Right cardiac atrium (tissue), 5 donors: ENCODE measurements at regions not wholly inside any gene's neighbourhood (a gene's known extent, or its start where the extent isn't known, plus 50 kb on each side); places are given as distances from the start of the nearest gene placed in this dataset.
"Not testable (repeated sequence)": the region's sequence is repeated elsewhere in the genome, so short reads cannot be mapped to it uniquely, and the experiment has no call there.

Experiments
- ATAC-seq, 2 donors: fragments of 200-7000 bp; cut with Tn5 transposase; one replicate each; pipeline versions ENCODE4 v1.8.0 to v1.9.1; 2020; ENCODE audit warnings: moderate library complexity in 2 of 2, mild to moderate bottlenecking in 1 of 2
- DNase-seq, 3 donors: peaks; one replicate each; pipeline ENCODE4 v3.0.0-alpha.2; 2020
- H3K27ac ChIP-seq: one replicate; pipeline ENCODE4 v1.5.1; 2013; ENCODE audit warnings: mild to moderate bottlenecking, low read length, control low read depth, moderate library complexity
- H3K27me3 ChIP-seq: one replicate; pipeline ENCODE4 v1.6.1; 2013; ENCODE audit not compliant: control insufficient read depth, insufficient read depth
- H3K4me1 ChIP-seq: one replicate; pipeline ENCODE4 v1.6.1; 2013; ENCODE audit warnings: low read length; ENCODE audit not compliant: control insufficient read depth, insufficient read depth
- H3K4me3 ChIP-seq: one replicate; pipeline ENCODE4 v1.5.1; 2013; ENCODE audit warnings: low read length, control low read depth
- H3K9me3 ChIP-seq: one replicate; pipeline ENCODE4 v1.6.1; 2013; ENCODE audit warnings: low read length; ENCODE audit not compliant: control insufficient read depth
- WGBS: extraction: QIAGEN DNeasy Blood & Tissue Kit; methylation state at CpG from one replicate; pipeline ENCODE4 v1.1.7; 2013; 5-methylcytosine and 5-hydroxymethylcytosine counted together
- intact Hi-C, 4 donors: fragments of 100-400 bp; cut with DNase I; formaldehyde crosslinking; loops; one replicate each; pipeline versions ENCODE4 v1.11.0 to v1.14.0; 2022 to 2023
- donor health status: healthy with polysubstance abuse.
- donor health status: DM: no; HTN: yes; CAD: no.
- donor health status: DM: no; HTN: no; CAD: no.
- donor health status: DM: no; HTN: yes; CAD: no; lungs with severe emphysema.
- donor health status: DM: yes; HTN: yes; CAD: no.

- no peak for ATAC-seq
- no peaks in the 10 kb centered on the region for H3K27me3 ChIP-seq
- no peaks in the 10 kb centered on the region for H3K4me1 ChIP-seq
- WGBS: 57% methylated on average over 1 of the region's 1 CpG
- no peak overlapping the region for H3K4me3 ChIP-seq
- no peak for DNase-seq
- H3K27ac ChIP-seq: no peak overlapping the region
- intact Hi-C loops: loop anchor here in 2 of 4 donors (10.0 kb wide), 2 partner anchors 329 to 339 kb away; no protein-coding TSS in a partner anchor
- H3K9me3 ChIP-seq: no peaks in the 10 kb centered on the region
Observed at GRCh38 chr3:159253860-159254259, 452.0 kb downstream of the MFSD1 start.

GRCh38 chr3:159257954-159258353 lies 456.1 kb downstream of the MFSD1 start:
- Histone ChIP-seq H3K9me3 (no peaks in the 10 kb centered on the region), H3K4me3 (no peak overlapping the region), H3K27ac (no peak overlapping the region), H3K27me3 (no peaks in the 10 kb centered on the region), H3K4me1 (no peaks in the 10 kb centered on the region)
- DNase-seq (no peak), ATAC-seq (no peak)
- WGBS: 78% methylated on average over 4 of the region's 4 CpGs
- intact Hi-C loops: loop anchor here in 3 of 4 donors (5.0 to 10.0 kb wide), 4 partner anchors 333 to 411 kb away; no protein-coding TSS in a partner anchor

GRCh38 chr3:159258934-159259333 lies 457.1 kb downstream of the MFSD1 start:
- 49% methylated on average over 2 of the region's 2 CpGs for WGBS
- intact Hi-C loops: loop anchor here in 3 of 4 donors (5.0 to 10.0 kb wide), 4 partner anchors 334 to 412 kb away; no protein-coding TSS in a partner anchor
- H3K4me3 ChIP-seq: no peak overlapping the region
- no peaks in the 10 kb centered on the region for H3K9me3 ChIP-seq
- H3K27ac ChIP-seq: no peak overlapping the region
- no peak for ATAC-seq
- H3K27me3 ChIP-seq: no peaks in the 10 kb centered on the region
- no peak for DNase-seq
- no peaks in the 10 kb centered on the region for H3K4me1 ChIP-seq

- DNase-seq (peak in 2 of 3 donors; percentile 18 to 49), ATAC-seq (no peak)
- Histone ChIP-seq H3K27me3 (no peaks in the 10 kb centered on the region), H3K27ac (no peak overlapping the region), H3K4me1 (no peaks in the 10 kb centered on the region), H3K4me3 (no peak overlapping the region), H3K9me3 (no peaks in the 10 kb centered on the region)
- WGBS: 19% methylated on average over 5 of the region's 5 CpGs
- intact Hi-C loops: loop anchor here in 3 of 4 donors (5.0 to 10.0 kb wide), 4 partner anchors 415 to 755 kb away; no protein-coding TSS in a partner anchor
Observed at GRCh38 chr3:159260049-159260662, 458.3 kb downstream of the MFSD1 start.

- H3K27me3 ChIP-seq, ATAC-seq, H3K4me3 ChIP-seq, H3K4me1 ChIP-seq, H3K27ac ChIP-seq, DNase-seq, H3K9me3 ChIP-seq: not testable (repeated sequence)
- WGBS: 57% methylated on average over 4 of the region's 4 CpGs
- intact Hi-C loops: loop anchor here in 3 of 4 donors (5.0 to 10.0 kb wide), 4 partner anchors 417 to 753 kb away; no protein-coding TSS in a partner anchor
Observed at GRCh38 chr3:159261333-159261732, 459.5 kb downstream of the MFSD1 start.

- ATAC-seq (no peak), DNase-seq (no peak)
- no peaks in the 10 kb centered on the region for H3K4me1 ChIP-seq
- H3K4me3 ChIP-seq: no peak overlapping the region
- intact Hi-C loops: loop anchor here in 3 of 4 donors (5.0 to 10.0 kb wide), 4 partner anchors 419 to 751 kb away; no protein-coding TSS in a partner anchor
- WGBS: 38% methylated on average over 6 of the region's 6 CpGs
- no peaks in the 10 kb centered on the region for H3K9me3 ChIP-seq
- no peaks in the 10 kb centered on the region for H3K27me3 ChIP-seq
- no peak overlapping the region for H3K27ac ChIP-seq
Observed at GRCh38 chr3:159263750-159264553, 462.1 kb downstream of the MFSD1 start.

GRCh38 chr3:159265705-159266104 lies 463.9 kb downstream of the MFSD1 start:
- ATAC-seq (no peak), DNase-seq (no peak)
- Histone ChIP-seq H3K4me1 (no peaks in the 10 kb centered on the region), H3K9me3 (no peaks in the 10 kb centered on the region), H3K27ac (no peak overlapping the region), H3K27me3 (no peaks in the 10 kb centered on the region), H3K4me3 (no peak overlapping the region)
- intact Hi-C loops: loop anchor here in 3 of 4 donors (10.0 kb wide), 3 partner anchors 421 to 749 kb away; no protein-coding TSS in a partner anchor
- 36% methylated on average over 2 of the region's 2 CpGs for WGBS

- ATAC-seq: no peak
- Histone ChIP-seq H3K27ac (no peak overlapping the region), H3K9me3 (no peaks in the 10 kb centered on the region), H3K27me3 (no peaks in the 10 kb centered on the region), H3K4me1 (no peaks in the 10 kb centered on the region), H3K4me3 (no peak overlapping the region)
- WGBS: 74% methylated on average over 6 of the region's 6 CpGs
- peak in 1 of 3 donors; percentile 43 for DNase-seq
- intact Hi-C loops: loop anchor here in 3 of 4 donors (10.0 kb wide), 3 partner anchors 422 to 748 kb away; no protein-coding TSS in a partner anchor
Observed at GRCh38 chr3:159266779-159267178, 464.9 kb downstream of the MFSD1 start.

GRCh38 chr3:159271799-159272512 lies 470.1 kb downstream of the MFSD1 start:
- ATAC-seq: no peak
- Histone ChIP-seq H3K9me3 (no peaks in the 10 kb centered on the region), H3K4me3 (no peak overlapping the region), H3K27me3 (no peaks in the 10 kb centered on the region), H3K27ac (no peak overlapping the region), H3K4me1 (no peaks in the 10 kb centered on the region)
- no peak for DNase-seq
- 85% methylated on average over 2 of the region's 2 CpGs for WGBS
- intact Hi-C loops: no loop called here

- Histone ChIP-seq H3K27me3 (no peaks in the 10 kb centered on the region), H3K4me3 (no peak overlapping the region), H3K9me3 (no peaks in the 10 kb centered on the region), H3K4me1 (no peaks in the 10 kb centered on the region), H3K27ac (no peak overlapping the region)
- intact Hi-C loops: no loop called here
- 54% methylated on average over 5 of the region's 5 CpGs for WGBS
- ATAC-seq: no peak
- DNase-seq: no peak
Observed at GRCh38 chr3:159273070-159273469, 471.2 kb downstream of the MFSD1 start.
